HG03521 (cell line): ENCODE measurements at regions not wholly inside any gene's neighbourhood (a gene's known extent, or its start where the extent isn't known, plus 50 kb on each side); places are given as distances from the start of the nearest gene placed in this dataset.

Source experiments
- ATAC-seq: cut with Tn5 transposase; IDR thresholded peaks from one replicate; pipeline ENCODE4 v1.9.1; 2021; ENCODE audit warnings: mild to moderate bottlenecking, moderate library complexity; ENCODE audit not compliant: unreplicated experiment

DNA sequence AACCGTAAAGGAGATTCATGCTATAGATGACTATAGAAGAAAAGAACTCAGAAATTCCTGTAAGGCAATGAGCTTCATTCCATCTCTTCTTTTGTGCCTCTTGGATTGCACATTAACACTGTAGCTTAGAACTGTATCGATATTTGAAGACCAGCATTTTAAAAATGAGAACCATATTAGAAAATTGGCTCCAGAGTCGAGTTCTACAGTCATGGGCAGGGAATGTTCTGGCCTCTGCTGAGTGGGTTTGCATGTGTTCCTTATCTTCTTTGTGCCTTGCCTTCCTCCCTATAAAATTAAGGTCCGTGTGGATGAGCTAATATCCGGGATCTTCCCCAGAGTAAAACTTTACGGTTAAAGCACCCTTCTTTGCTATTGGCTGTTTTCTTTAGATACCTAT lies 77.4 kb upstream of the PLCL2 start:
- no peak for ATAC-seq

DNA sequence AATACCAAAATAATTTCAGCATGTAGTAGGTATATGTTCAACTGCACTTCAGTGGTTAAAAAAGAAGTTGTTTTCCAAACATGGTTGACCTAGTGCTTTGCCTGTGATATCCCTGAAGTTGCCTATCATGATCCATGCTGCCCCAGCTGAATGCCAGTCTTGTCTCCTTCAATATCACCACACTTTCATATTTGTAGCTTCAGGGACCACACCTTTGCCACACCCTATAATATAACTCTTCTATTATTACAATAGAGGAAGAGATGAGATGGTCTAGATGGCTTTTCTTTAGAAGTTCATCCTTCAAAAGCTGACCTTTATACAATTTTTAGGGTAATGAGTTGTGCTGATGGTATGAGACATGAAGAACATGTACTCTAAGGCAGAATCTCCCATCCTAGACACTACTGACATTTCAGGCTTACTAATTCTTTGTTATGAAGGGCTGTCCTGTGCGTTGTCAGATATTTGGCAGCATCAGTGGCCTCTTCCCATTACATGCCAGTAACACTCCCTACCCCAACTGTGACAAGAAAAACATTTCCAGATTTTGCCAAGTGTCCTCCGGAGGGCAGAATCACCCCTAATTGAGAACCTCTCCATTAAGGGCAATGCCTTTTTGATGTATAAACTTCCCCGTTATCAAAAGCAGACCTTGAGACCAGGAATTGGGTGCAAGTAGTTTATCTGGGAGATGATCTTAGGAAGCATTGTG lies 76.2 kb upstream of the PLCL2 start:
- ATAC-seq: no peak

DNA sequence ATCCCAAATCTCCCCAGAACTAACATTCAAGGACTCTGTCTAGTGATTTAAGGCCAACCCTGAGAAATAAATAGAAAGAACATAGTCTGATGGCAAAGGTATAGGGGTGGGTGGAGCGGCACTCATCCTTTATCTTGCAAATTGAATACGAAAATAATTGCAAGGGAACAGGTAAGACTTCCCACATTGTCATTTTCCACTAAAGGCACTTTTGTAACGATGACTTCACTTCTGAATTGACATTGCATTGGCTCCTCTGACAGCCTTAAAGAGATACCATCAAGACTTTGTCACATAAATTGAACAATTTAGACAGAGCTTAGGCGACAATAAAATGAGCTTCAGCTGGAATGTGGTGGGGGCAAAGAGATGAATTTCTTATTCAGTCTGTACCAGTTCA lies 75.3 kb upstream of the PLCL2 start:
- ATAC-seq: no peak

DNA sequence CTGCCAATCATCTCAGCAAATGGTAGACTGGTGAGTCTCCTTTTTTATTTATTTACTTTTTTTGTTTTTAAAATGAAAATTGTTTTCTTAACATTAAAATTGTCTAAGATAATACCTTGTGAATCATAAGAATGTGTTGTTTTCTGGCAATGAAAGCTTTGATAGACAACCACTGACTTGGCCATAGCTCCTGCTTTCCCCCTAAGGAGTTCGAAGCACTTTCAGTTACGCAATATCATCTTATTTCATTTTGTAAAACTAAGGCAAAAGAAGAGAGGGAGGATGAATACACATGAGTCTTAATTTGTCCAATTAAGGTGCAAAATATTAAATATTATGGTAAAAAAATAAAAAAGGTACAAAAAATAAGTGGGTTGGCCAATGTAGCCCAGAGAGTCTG lies 74.8 kb upstream of the PLCL2 start:
- ATAC-seq: no peak

DNA sequence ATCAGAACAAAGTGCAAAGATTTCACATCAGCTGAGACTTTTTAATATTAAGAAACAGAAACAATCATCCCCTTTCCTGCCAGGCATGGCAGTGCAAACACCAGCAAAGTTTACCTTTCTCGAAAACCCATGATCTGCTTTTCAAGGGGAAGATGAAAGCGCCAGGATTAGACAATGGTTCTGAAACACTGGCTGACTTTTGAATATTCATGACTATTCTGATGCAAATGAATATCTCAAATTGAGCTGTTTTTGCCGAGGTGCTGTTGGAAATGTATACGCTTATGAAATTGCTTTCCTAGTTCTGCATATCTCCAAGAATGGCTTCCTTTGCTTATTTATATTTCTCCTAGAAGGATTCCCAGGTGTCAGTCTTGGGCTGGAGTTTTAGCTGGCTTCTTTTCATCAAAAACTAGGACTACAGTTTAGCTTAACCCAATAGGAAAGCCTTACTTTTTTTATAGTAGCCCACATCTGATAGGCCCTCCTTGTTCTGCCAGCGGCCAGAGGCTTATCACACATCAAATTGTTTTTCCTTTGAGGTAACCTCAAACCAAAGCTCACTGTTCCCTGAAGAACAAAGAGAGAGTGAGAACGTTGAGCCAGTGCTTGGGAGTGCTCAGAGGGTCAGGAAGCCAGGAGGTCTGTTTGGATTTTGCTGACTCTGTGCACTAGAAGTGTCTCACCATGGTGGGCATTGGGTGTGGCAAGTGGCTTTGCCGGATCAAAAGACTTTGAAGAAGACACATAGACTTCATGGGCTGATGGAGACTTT lies 74.0 kb upstream of the PLCL2 start:
- no peak for ATAC-seq

DNA sequence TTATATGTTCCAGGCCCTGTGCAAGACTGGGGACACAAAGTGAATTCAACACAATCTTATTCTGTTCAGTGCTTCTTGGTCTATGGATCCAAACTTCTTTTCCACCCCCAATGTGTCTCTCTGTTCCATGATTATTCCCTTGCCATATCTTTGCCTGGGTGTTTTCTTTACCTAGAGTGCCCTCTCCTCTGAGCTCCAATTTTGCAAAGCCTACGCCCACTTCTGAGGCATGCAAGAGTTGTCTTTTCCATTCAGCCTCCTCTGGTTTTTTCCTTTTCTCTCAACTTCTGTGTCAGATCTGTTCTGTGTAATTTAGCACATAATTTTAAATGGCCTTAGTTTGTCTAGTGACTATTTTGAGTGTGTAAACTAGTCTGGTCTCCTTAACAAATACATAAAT lies 72.8 kb upstream of the PLCL2 start:
- no peak for ATAC-seq

DNA sequence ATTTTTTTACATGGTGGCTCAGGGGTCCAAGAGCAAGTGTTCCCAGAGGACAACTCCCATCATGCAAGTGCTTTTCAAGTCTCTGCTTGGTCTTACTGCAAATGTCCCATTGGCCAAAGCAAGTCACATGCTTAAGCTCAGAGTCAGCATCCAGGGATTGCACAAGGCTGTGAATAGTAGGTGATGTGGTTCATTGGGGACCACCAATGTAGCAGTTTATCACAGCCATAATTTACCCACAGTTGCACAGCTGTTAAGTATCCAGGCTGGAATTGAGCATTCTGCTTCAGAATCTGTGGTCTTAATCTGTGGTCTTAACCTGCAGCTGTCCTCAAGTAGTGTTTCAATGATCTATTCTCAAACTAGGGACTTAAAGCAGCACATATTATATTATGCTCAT lies 71.4 kb upstream of the PLCL2 start:
- ATAC-seq: no peak

DNA sequence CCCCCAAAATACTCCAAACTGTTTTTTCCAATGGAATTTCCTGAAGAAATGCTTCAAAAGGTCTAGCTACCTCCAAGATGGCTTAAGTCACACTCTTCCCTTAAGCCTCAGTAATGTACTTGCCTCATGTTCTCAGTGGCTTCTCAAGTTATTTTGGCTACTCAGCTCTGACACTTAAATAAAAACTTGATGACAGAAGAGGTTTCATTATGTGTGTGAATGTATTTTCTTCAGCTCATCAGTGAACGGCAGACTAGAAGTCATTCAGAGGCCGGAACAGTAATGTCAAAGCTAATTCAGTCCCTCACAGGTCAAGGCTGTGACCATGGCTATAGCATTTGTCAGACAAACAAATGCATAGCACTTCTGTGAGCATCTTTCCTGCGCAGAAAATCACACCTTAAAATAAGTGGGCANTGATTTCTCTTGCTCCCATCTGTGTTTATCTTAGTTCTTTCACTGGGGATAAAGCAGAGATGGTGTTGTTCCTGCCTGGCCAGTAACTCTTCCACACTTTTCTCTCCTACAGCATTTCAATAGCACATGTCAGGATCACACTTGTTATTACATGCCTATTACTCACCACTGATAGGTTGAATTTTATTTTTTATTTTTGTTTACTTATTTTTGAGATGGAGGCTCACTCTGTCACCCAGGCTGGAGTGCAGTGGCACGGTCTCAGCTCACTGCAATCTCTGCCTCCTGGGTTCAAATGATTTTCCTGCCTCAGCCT lies 68.5 kb upstream of the PLCL2 start:
- ATAC-seq: no peak

DNA sequence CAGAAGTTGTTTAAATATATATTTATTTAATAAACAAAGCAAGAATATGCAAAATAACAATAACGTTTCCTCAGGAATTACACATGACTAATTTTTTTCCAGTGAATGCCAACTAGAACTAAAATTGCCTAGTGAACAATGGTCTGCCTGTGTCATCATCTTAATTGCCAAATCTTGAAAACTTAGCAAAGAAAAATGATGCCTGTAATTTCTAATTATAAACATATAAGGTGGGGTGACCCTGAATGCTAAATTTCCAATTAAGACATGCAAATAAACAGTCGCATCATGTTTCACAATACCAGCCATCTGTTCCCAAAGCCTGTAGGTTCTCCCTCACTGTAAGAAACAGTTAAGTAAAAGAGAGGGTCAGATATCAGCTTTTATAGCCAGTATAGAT lies 67.6 kb upstream of the PLCL2 start:
- ATAC-seq: no peak

DNA sequence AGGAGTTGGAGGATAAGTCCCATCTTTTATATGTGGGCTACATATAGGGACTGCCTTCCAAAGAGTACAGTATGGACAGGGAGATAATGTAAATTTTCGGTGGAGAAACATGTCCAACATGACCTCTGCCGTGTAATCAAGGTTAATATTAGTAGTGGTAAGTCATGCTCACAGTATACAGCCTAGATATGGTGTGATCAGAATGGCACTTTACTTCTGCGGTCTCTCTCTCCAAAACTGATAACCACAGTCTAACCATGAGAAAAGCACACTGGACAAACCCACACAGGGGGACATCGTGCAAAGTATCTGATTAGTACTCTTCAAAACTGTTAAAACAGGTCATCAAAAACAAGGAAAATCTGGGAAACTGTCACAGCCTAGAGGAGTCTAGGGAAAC lies 66.6 kb upstream of the PLCL2 start:
- no peak for ATAC-seq

DNA sequence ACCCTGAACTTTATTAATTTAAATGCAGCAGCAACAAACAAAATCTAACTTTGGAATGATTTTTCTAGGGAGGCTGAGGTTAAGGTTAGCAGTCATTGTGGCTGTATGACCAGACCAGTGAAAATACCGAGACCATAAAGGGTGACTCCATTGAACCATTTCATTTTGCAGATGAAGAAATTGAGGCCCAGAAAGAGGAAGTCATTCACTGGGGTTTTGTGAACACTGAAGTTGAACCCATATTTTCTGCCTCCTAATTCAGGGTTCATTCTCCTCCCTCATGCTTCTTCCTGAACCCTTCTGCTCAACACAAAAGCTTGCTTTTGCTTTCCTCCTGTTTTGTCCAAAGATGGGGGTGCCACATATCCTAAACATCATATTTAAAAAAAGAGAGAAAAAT lies 65.8 kb upstream of the PLCL2 start:
- ATAC-seq: no peak

DNA sequence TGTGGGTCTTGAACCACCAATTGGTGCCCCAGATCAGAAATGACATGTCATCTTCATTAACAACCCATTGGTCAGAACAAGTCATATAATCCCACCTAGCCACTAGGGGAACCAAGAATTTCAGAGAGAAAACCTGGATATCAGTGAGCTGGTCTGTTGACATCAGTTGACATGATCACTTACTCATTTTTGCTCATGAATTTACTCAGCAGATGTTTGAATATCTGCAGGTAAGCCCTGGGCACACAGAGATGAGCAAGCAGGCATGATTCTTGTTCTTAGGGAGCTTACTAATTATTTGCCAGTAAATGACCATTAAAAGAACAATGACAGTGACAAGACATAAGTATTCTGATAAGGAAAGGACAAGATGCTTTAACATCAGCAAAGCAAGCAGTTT lies 64.3 kb upstream of the PLCL2 start:
- no peak for ATAC-seq

DNA sequence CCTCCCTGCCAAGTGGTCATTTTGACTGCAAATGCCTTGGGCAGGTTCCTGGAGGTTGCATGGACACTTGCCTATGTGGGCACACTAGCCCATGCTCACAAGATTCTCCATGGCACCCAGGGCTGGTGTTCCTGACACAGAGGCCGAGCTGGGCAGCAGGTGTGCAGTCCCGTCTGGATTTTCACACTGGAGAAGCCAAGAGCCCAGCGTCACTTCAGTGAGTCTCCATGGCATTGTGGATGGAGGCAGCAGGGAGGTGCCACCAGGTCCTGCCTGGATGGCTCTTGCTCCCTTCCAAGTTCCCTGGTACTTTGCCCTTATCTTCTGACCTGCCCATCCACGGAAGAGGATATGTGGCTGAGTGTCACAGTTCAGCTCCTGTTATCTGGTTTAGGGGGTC lies 63.7 kb upstream of the PLCL2 start:
- no peak for ATAC-seq

DNA sequence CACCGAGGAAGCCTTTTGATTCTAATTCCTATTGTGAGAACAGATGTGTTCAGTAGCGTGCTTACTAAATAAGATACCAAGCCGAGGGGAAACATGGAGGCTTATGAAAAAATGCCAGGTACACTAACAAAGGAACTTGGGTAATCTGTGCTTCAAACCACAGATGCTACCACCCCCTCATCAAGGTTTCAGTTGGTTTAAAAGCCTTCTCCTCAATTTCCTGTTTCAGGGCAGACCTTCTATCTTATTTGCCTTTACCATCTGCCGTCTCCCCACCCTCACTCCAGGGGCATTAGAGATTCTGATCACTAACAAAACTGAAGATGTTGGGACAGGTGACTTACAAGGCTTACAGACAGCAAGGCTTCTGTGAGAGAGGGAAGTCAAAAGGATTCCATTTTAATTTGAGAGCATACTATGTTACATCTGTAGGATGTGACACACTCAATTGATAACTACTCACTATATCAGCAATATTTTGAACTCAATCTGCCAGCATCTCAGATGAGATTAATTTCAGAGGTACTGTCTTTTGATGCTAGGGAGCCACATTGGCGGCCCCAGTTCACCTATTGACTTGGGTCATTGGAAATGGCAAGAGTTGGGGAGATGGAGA lies 60.6 kb upstream of the PLCL2 start:
- peak; percentile 58 for ATAC-seq

DNA sequence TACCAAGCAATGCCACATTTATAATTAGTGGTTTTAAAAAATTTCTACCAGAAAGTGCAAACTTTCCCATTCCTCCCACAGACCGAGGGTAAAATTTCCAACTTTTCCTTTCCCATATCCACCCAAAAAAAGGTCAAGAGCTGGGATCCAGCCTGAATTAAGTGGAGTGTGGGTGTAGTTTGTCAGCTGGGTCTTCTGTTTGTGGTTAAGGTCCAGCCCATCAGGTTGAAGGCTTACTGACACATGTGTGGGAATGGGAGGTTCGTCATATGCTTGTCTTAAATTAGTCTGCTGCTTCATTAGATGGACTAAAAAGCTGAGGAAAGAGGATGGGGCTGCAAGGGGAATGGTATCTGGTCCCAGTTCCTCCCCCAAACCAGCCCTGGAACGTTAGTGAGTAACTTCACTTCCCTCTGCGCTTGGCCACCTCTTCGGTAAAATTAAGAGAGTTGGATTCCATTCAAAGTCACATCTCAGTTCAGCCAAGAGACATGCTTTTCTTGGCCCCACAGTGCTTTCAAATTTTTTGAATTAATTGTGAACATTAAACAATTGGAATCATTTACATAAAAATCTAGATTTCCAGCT lies 59.0 kb upstream of the PLCL2 start:
- no peak for ATAC-seq

DNA sequence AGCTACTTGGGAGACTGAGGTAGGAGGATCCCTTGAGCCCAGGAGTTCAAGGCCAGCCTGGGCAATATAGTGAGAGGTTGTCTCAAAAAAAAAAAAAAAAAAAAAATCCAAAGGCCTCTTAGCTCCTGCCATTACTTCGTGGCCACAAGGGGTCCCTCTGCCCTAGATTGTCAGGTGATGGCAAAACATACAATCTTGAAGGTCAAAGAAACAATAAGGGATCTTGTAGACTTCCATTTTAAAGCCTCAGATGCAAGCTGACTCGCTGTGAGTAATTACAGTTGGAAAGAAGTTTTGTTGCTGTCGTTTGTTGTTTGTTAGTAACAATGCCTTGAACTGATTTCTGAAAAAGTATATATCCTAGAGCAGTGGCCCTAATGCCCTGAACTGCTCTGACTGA lies 55.9 kb upstream of the PLCL2 start:
- ATAC-seq: no peak

DNA sequence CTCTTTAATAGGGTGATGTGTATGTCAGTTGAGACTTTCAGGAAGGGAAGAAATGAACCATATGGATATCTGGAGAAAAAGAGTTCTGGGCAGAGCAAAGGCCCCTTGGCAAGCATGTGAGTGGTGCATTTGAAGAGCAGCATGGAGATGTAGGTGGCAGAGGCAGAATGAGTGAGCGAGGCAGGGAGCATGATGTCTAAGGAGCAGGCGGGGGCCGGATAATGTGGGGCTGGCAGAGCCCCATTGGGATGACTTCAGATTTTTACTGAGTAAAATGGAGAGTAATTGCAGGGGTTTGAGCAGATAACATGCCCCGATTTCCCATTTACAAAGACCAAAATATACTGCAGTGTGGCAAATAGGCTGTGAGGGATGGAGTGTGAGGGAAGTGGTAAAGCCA lies 52.9 kb upstream of the PLCL2 start:
- no peak for ATAC-seq

DNA sequence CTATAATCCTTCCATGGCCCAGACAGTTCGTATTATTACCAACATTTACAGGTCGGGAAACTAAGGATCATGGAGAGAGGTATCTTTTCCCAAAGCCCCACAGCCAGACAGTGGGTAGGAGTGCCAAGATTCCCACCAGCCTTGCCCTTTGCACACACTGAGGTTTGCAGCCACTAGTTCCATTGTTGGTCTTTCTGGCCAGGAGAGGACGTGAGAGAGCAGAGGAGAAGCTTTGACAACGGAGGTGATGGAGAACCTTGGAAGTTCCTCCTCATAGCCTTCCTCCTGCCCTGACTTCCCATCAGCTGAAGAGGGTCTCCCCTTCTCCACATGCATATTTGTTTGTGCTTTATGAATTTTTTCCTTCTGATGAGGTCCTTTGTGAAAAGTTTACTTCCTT lies 50.5 kb upstream of the PLCL2 start:
- ATAC-seq: no peak

DNA sequence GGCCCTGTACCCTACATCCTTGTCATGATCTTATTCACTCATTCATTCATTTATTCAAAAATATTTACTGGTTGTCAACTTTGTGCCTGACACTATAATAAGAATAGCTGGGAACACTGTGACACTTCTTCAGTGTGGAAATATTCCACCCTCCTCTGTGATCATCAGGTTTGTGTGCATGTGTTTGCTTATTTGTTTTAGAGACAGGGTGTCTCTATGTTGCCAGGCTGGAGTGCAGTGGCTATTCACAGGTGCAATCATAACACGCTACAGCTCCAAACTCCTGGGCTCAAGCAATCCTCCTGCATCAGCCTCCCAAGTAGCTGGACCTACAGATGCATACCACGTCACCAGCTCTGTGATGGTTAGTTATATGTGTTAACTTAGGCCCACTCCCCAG lies 50.0 kb upstream of the PLCL2 start:
- ATAC-seq: no peak
